DND-41 (cell line): ENCODE measurements at regions not wholly inside any gene's neighbourhood (a gene's known extent, or its start where the extent isn't known, plus 50 kb on each side); places are given as distances from the start of the nearest gene placed in this dataset.
"Not testable (repeated sequence)": the region's sequence is repeated elsewhere in the genome, so short reads cannot be mapped to it uniquely, and the experiment has no call there.

Experiments
- EZH2 ChIP-seq: IDR thresholded peaks from 3 replicates; pipeline ENCODE4 v1.6.1; 2012; ENCODE audit warnings: borderline replicate concordance, low read depth, mild to moderate bottlenecking, moderate library complexity, low read length, inconsistent platforms; ENCODE audit not compliant: severe bottlenecking
- TF ChIP-seq, protein P1 (sequence below): IDR thresholded peaks from 2 replicates; pipeline ENCODE4 v1.5.1; 2012; ENCODE audit warnings: borderline replicate concordance, low read length, moderate library complexity, mild to moderate bottlenecking; ENCODE audit not compliant: poor library complexity, severe bottlenecking; ENCODE audit errors: extremely low read depth

DNA sequence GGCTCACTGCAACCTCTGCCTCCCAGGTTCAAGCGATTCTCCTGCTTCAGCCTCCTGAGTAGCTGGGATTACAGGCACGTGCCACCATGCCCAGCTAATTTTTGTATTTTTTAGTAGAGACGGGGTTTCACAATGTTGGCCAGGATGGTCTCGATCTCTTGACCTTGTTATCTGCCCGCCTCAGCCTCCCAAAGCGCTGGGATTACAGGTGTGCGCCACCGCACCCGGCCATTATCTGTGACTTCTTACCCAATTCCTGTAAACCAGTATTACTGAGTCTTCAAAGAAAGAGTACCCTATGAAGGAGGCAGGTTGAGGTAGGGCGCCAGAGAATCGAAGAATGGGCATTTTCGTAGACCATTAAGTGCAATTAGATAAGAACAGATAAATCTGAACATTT is 504.8 kb upstream of the CITED2 start:
- TF ChIP-seq, protein P1, sequence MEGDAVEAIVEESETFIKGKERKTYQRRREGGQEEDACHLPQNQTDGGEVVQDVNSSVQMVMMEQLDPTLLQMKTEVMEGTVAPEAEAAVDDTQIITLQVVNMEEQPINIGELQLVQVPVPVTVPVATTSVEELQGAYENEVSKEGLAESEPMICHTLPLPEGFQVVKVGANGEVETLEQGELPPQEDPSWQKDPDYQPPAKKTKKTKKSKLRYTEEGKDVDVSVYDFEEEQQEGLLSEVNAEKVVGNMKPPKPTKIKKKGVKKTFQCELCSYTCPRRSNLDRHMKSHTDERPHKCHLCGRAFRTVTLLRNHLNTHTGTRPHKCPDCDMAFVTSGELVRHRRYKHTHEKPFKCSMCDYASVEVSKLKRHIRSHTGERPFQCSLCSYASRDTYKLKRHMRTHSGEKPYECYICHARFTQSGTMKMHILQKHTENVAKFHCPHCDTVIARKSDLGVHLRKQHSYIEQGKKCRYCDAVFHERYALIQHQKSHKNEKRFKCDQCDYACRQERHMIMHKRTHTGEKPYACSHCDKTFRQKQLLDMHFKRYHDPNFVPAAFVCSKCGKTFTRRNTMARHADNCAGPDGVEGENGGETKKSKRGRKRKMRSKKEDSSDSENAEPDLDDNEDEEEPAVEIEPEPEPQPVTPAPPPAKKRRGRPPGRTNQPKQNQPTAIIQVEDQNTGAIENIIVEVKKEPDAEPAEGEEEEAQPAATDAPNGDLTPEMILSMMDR, result not testable (repeated sequence)
- not testable (repeated sequence) for TF ChIP-seq EZH2
